B cell (primary cell): ENCODE measurements at regions not wholly inside any gene's neighbourhood (a gene's known extent, or its start where the extent isn't known, plus 50 kb on each side); places are given as distances from the start of the nearest gene placed in this dataset.

Source experiments
- ATAC-seq: fragments of 200-7000 bp; cut with Tn5 transposase; one replicate; pipeline ENCODE4 v1.10.0; 2021; ENCODE audit warnings: low read depth, mild to moderate bottlenecking, moderate number of reproducible peaks, moderate library complexity
- CTCF ChIA-PET: fragments of 350-600 bp; sonication (Branson Sonifier 250); formaldehyde crosslinking; loops from one replicate; lab custom pipeline; 2021; ENCODE audit warnings: antibody characterized with exemption, inconsistent platforms; lab: Charles Lee
- POLR2A ChIA-PET: fragments of 350-600 bp; sonication (Branson Sonifier 250); formaldehyde crosslinking; loops from one replicate; lab custom pipeline; 2021; ENCODE audit warnings: antibody characterized with exemption; lab: Charles Lee
- DNase-seq: peaks from one replicate; pipeline ENCODE4 v3.0.0; 2013
- H2AFZ ChIP-seq: 2 replicates; pipeline ENCODE4 v1.6.1; 2012; ENCODE audit warnings: mild to moderate bottlenecking, low read depth, low read length; ENCODE audit not compliant: insufficient read depth, poor library complexity, severe bottlenecking
- H3K27ac ChIP-seq, 2 donors: 1 replicate in 1 of 2; 2 replicates in 1 of 2; pipeline ENCODE4 v1.5.1; 2012 to 2013; ENCODE audit warnings: low read length in 2 of 2, mild to moderate bottlenecking in 2 of 2, moderate library complexity in 1 of 2
- H3K27me3 ChIP-seq, 4 experiments: fragments of 200-600 bp in 1 of 4; sonication (generic) in 1 of 4; replicated peaks in 1 of 4; 1 replicate in 2 of 4; 2 replicates in 2 of 4; pipeline versions ENCODE4 v1.6.1 to v1.7.0; 2013 to 2016; ENCODE audit warnings: low read length in 3 of 4, mild to moderate bottlenecking in 2 of 4, mixed read lengths in 1 of 4, moderate library complexity in 1 of 4; ENCODE audit not compliant: insufficient read depth in 4 of 4, control insufficient read depth in 3 of 4; ENCODE audit errors: control extremely low read depth in 1 of 4
- H3K36me3 ChIP-seq, 2 experiments: replicated peaks in 1 of 2; 1 replicate in 1 of 2; 2 replicates in 1 of 2; pipeline versions ENCODE4 v1.6.1 to v1.7.1; 2013; ENCODE audit warnings: low read length in 1 of 2; ENCODE audit not compliant: insufficient read depth in 2 of 2, control insufficient read depth in 1 of 2; ENCODE audit errors: control extremely low read depth in 1 of 2, extremely low read depth in 1 of 2
- H3K4me1 ChIP-seq, 2 donors: fragments of 200-600 bp in 1 of 2; sonication (generic) in 1 of 2; 1 replicate in 1 of 2; 2 replicates in 1 of 2; pipeline versions ENCODE4 v1.5.1 to v1.6.1; 2013 to 2017; ENCODE audit warnings: low read length in 2 of 2; ENCODE audit not compliant: control insufficient read depth in 2 of 2, insufficient read depth in 2 of 2
- H3K4me2 ChIP-seq: replicated peaks from 2 replicates; pipeline ENCODE3; 2012; ENCODE audit warnings: mild to moderate bottlenecking, low read depth, low read length; ENCODE audit not compliant: poor library complexity, severe bottlenecking
- H3K4me3 ChIP-seq, 5 experiments: fragments of 200-600 bp in 1 of 5; sonication (generic) in 1 of 5; 1 replicate in 3 of 5; 2 replicates in 2 of 5; pipeline versions ENCODE4 v1.5.1 to v1.7.0; 2011 to 2016; ENCODE audit warnings: low read length in 4 of 5, mild to moderate bottlenecking in 4 of 5, low read depth in 2 of 5, control low read depth in 1 of 5, moderate library complexity in 1 of 5; ENCODE audit not compliant: insufficient read depth in 1 of 5; ENCODE audit errors: control extremely low read depth in 1 of 5, extremely low read depth in 1 of 5
- H3K79me2 ChIP-seq: fragments of 200-600 bp; sonication (generic); one replicate; pipeline ENCODE4 v1.6.0; 2016; ENCODE audit warnings: low read length; ENCODE audit not compliant: control insufficient read depth, insufficient read depth
- H3K9ac ChIP-seq: fragments of 200-600 bp; sonication (generic); 2 replicates; pipeline ENCODE4 v1.6.1; 2017; ENCODE audit warnings: mild to moderate bottlenecking, low read length, moderate library complexity
- H3K9me3 ChIP-seq, 3 donors: one replicate each; pipeline versions ENCODE4 v1.6.1 to v1.7.1; 2013; ENCODE audit warnings: low read length in 2 of 3; ENCODE audit not compliant: control insufficient read depth in 2 of 3, insufficient read depth in 1 of 3; ENCODE audit errors: control extremely low read depth in 1 of 3
- H4K20me1 ChIP-seq: 2 replicates; pipeline ENCODE4 v1.6.0; 2012; ENCODE audit warnings: mild to moderate bottlenecking, low read length; ENCODE audit not compliant: insufficient read depth, control insufficient read depth, poor library complexity, severe bottlenecking
- H3K27ac Mint-ChIP-seq: one replicate; pipeline ENCODE4 v1.8.0; 2021; ENCODE audit warnings: mixed read lengths
- H3K27me3 Mint-ChIP-seq: one replicate; pipeline ENCODE4 v1.8.0; 2021; ENCODE audit warnings: mixed read lengths
- H3K4me1 Mint-ChIP-seq: one replicate; pipeline ENCODE4 v1.8.0; 2021; ENCODE audit warnings: mixed read lengths
- H3K4me3 Mint-ChIP-seq: one replicate; pipeline ENCODE4 v1.8.0; 2021; ENCODE audit warnings: mixed read lengths
- H3K9me3 Mint-ChIP-seq: one replicate; pipeline ENCODE4 v1.8.0; 2022; ENCODE audit warnings: mixed read lengths; ENCODE audit not compliant: insufficient read depth
- CTCF ChIP-seq: fragments of 200-600 bp; IDR thresholded peaks from one replicate; pipeline ENCODE4 v1.8.0; 2022; ENCODE audit warnings: antibody characterized with exemption, mild to moderate bottlenecking
- EZH2 ChIP-seq: IDR thresholded peaks from 2 replicates; pipeline ENCODE4 v1.6.1; 2012; ENCODE audit warnings: borderline replicate concordance, low read depth, mild to moderate bottlenecking, moderate library complexity, low read length; ENCODE audit not compliant: insufficient read depth, poor library complexity, severe bottlenecking
- WGBS: methylation state at CpG from one replicate; pipeline ENCODE4 v1.1.5; 2013; ENCODE audit warnings: missing lambda C conversion rate; ENCODE audit not compliant: insufficient coverage; 5-methylcytosine and 5-hydroxymethylcytosine counted together
- intact Hi-C: fragments of 100-400 bp; cut with micrococcal nuclease; formaldehyde crosslinking; loops from one replicate; pipeline ENCODE4 v1.10.0; 2022

- Histone ChIP-seq H3K27ac (no peak overlapping the region), H3K9me3 (peaks cover 0 to 2% (median 0%) of the 10 kb centered on the region in 3 donors), H3K4me3 (no peak overlapping the region), H3K79me2 (no peaks in the 10 kb centered on the region), H3K27me3 (no peaks in the 10 kb centered on the region), H2AFZ (no peak overlapping the region), H3K9ac (no peak overlapping the region), H3K36me3 (no peaks in the 10 kb centered on the region), H4K20me1 (no peaks in the 10 kb centered on the region), H3K4me1 (no peaks in the 10 kb centered on the region), H3K4me2 (no peak overlapping the region)
- WGBS: 83% methylated on average over 2 of the region's 5 CpGs
- no peaks in the 10 kb centered on the region for H3K4me1 Mint-ChIP-seq
- ChIA-PET CTCF (no interaction called here), POLR2A (no interaction called here)
- H3K27me3 Mint-ChIP-seq: no peaks in the 10 kb centered on the region
- intact Hi-C loops: no loop called here
- no peak overlapping the region for H3K27ac Mint-ChIP-seq
- DNase-seq (no peak), ATAC-seq (no peak)
- H3K9me3 Mint-ChIP-seq: no peaks in the 10 kb centered on the region
- H3K4me3 Mint-ChIP-seq: no peak overlapping the region
- TF ChIP-seq CTCF (no peak), EZH2 (no peak)
Measured at GRCh38 chr4:20626326-20627005, 73.8 kb upstream of the PACRGL start.

- no peaks in the 10 kb centered on the region for H3K4me1 ChIP-seq
- peaks cover 0 to 2% (median 0%) of the 10 kb centered on the region in 3 donors for H3K9me3 ChIP-seq
- no peaks in the 10 kb centered on the region for H3K9me3 Mint-ChIP-seq
- no peak overlapping the region for H2AFZ ChIP-seq
- POLR2A ChIA-PET: no interaction called here
- no peak overlapping the region for H3K9ac ChIP-seq
- no peak overlapping the region for H3K4me3 Mint-ChIP-seq
- H3K27me3 ChIP-seq: no peaks in the 10 kb centered on the region
- H3K27ac Mint-ChIP-seq: no peak overlapping the region
- H4K20me1 ChIP-seq: no peaks in the 10 kb centered on the region
- ATAC-seq: no peak
- intact Hi-C loops: no loop called here
- no peak for DNase-seq
- no peak overlapping the region for H3K4me3 ChIP-seq
- no peaks in the 10 kb centered on the region for H3K4me1 Mint-ChIP-seq
- no peaks in the 10 kb centered on the region for H3K36me3 ChIP-seq
- no peaks in the 10 kb centered on the region for H3K79me2 ChIP-seq
- WGBS: no CpG with 5 or more reads among the region's 1 CpG
- no peak for TF ChIP-seq EZH2
- CTCF ChIA-PET: interaction anchor here (0.6 kb wide), 1 partner anchor 1171 kb away, joined by 8 read pairs; no protein-coding TSS in a partner anchor
- no peak overlapping the region for H3K4me2 ChIP-seq
- no peak overlapping the region for H3K27ac ChIP-seq
- H3K27me3 Mint-ChIP-seq: no peaks in the 10 kb centered on the region
Measured at GRCh38 chr4:20627866-20628265, 72.4 kb upstream of the PACRGL start.
